Esophagus squamous epithelium (tissue), 4 donors: ENCODE measurements at regions not wholly inside any gene's neighbourhood (a gene's known extent, or its start where the extent isn't known, plus 50 kb on each side); places are given as distances from the start of the nearest gene placed in this dataset.
"Not testable (repeated sequence)": the region's sequence is repeated elsewhere in the genome, so short reads cannot be mapped to it uniquely, and the experiment has no call there.

Experiments used
- POLR2A ChIP-seq, 4 donors: fragments of 450-650 bp; IDR thresholded peaks; one replicate each; pipeline ENCODE4 v1.6.1; 2017; ENCODE audit warnings: antibody characterized with exemption in 4 of 4, mild to moderate bottlenecking in 4 of 4, moderate library complexity in 3 of 4
- TF ChIP-seq, protein P1 (sequence below), 6 experiments: fragments of 450-650 bp in 4 of 6; fragments of 200-600 bp in 2 of 6; sonication (generic) in 2 of 6; IDR thresholded peaks; one replicate each; pipeline ENCODE4 v1.5.1; 2016 to 2019; ENCODE audit warnings: antibody characterized with exemption in 6 of 6, mild to moderate bottlenecking in 4 of 6, moderate library complexity in 4 of 6

DNA sequence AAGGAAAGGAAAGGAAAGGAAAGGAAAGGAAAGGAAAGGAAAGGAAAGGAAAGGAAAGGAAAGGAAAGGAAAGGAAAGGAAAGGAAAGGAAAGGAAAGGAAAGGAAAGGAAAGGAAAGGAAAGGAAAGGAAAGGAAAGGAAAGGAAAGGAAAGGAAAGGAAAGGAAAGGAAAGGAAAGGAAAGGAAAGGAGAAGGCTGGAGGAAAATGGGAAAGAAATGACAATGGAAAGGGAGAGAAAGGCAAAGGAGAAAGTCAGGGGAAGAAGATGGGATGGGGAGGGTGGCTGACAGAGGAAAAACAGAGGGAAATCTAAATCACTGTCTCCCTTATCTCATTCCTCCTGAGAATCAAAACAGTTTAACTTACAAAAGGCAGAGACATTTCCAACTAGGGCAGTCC lies 156.3 kb downstream of the C1D start:
- TF ChIP-seq, protein P1, sequence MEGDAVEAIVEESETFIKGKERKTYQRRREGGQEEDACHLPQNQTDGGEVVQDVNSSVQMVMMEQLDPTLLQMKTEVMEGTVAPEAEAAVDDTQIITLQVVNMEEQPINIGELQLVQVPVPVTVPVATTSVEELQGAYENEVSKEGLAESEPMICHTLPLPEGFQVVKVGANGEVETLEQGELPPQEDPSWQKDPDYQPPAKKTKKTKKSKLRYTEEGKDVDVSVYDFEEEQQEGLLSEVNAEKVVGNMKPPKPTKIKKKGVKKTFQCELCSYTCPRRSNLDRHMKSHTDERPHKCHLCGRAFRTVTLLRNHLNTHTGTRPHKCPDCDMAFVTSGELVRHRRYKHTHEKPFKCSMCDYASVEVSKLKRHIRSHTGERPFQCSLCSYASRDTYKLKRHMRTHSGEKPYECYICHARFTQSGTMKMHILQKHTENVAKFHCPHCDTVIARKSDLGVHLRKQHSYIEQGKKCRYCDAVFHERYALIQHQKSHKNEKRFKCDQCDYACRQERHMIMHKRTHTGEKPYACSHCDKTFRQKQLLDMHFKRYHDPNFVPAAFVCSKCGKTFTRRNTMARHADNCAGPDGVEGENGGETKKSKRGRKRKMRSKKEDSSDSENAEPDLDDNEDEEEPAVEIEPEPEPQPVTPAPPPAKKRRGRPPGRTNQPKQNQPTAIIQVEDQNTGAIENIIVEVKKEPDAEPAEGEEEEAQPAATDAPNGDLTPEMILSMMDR (IDR thresholded peaks at IDR 0.05), result not testable (repeated sequence)
- not testable (repeated sequence) for TF ChIP-seq POLR2A (IDR thresholded peaks at IDR 0.05)
